T-helper 1 cell treated with Interleukin-12 subunit alpha and Interleukin-12 subunit beta and Interleukin-4 antibody, amounts not matched to agents 30 ng/mL and 1 ng/mL, for 36 hours (primary cell): ENCODE measurements at regions not wholly inside any gene's neighbourhood (a gene's known extent, or its start where the extent isn't known, plus 50 kb on each side); places are given as distances from the start of the nearest gene placed in this dataset.
"Not testable (repeated sequence)": the region's sequence is repeated elsewhere in the genome, so short reads cannot be mapped to it uniquely, and the experiment has no call there.

ENCODE experiments used
- intact Hi-C: fragments of 100-400 bp; cut with micrococcal nuclease; formaldehyde crosslinking; loops from one replicate; pipeline ENCODE4 v1.15.1; 2024

GRCh38 chr6:85975957-85976356 lies 333.3 kb upstream of the SYNCRIP start:
- intact Hi-C loops = no loop called here

- intact Hi-C loops = no loop called here
Measured at GRCh38 chr6:85971238-85971637, 328.6 kb upstream of the SYNCRIP start.

DNA sequence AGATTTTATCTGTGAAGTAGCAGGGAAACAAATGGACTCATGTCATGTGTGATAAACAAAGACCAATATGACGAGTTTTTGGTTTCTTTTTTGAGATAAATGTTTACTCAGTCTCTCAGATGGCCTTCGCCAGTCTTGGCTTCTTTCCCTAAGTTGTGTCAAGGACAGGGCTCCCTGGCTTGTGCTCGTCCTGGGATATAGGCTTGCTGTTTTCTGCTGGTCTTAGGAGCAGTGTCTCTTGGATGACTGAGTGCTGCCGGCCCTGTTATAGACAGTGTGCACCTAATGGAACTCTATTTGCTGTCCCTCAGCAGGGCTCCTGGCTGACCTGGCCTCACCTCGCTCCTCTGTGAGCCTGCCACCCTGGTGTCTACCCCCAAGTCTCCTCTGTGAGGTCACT lies 324.1 kb upstream of the SYNCRIP start:
- intact Hi-C loops = no loop called here

- intact Hi-C loops = no loop called here
Measured at GRCh38 chr6:85961746-85962145, 319.1 kb upstream of the SYNCRIP start.

DNA sequence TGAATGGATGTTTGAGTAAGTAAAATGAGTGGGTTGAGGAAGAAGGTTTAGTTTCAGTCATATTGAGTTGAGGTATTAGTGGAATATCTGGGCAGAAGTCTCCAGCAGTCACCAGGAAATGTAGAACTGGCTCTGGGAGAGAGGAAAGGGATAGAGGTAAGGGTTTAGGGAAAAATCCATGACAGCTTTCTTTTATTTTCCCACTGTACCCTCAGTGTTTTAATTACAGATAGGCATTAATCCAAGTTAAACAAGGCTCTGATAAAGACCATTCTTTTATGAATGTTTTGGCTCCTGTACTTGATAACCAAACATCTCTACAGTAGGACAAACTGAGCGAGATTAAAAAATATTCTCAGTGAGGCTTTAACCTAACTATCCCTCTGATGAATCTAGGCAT lies 318.4 kb upstream of the SYNCRIP start:
- intact Hi-C loops = no loop called here

GRCh38 chr6:85948481-85948880 lies 305.8 kb upstream of the SYNCRIP start:
- intact Hi-C loops = no loop called here

DNA sequence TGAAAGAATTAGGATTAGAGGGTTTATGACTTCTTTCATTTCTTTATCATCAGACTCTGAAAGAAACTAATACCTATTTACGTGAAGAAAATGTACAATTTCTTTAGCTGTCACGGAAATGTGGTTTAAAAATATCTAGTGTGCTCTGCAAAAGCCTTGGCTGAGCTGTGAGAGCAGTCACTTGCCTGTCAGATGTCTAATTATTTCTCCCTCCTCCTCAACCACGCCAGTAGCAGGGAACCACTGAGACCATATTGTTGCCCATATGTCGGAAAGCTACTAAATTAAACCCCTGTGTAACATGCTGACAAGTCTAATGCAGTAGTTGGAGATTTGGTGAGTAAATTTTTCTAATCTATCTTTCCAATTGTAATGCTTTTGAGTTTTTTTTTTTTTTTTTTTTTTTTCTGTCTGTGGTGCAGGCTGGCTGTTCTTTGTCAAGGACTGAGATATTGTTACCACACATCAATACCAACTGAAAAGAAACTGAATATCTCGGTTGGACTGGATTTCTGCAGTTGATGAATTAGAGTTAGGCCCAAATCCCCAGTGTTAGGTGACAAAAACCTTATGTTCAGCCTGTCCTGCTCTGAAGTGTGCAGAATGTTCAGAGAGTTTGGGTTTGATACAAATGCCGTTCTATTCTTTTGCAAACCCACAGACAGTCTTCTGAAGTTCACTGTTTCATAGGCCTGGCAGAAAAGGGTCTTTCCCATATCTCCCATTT lies 302.9 kb upstream of the SYNCRIP start:
- intact Hi-C loops = no loop called here

- intact Hi-C loops = no loop called here
Measured at GRCh38 chr6:85944776-85945175, 302.1 kb upstream of the SYNCRIP start.

GRCh38 chr6:85942844-85943243 lies 300.2 kb upstream of the SYNCRIP start:
- intact Hi-C loops = no loop called here

DNA sequence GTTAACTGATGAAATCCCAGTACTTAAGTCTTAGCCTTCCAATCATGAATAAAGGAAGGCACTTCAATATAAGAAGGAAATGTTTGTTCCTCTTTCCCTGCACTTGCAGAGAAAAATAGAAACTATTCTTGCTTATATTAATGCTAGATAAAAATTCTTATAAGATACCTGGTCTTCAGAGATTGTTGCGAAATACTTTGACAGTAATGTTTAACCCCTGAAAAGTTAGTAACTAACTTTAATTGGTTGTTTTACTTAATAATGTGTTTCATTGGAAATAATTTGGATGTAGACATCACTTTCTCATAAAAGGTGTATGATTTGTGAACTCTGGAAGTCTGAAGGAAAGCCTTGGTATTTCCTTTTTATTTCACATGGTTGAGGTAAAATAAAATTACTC lies 294.2 kb upstream of the SYNCRIP start:
- intact Hi-C loops = no loop called here

- intact Hi-C loops = loop anchor here (5.0 kb wide), 2 partner anchors 269 to 1014 kb away; partner anchors contain the start of gene HTR1E
Measured at GRCh38 chr6:85923013-85923430, 280.3 kb upstream of the SYNCRIP start.

DNA sequence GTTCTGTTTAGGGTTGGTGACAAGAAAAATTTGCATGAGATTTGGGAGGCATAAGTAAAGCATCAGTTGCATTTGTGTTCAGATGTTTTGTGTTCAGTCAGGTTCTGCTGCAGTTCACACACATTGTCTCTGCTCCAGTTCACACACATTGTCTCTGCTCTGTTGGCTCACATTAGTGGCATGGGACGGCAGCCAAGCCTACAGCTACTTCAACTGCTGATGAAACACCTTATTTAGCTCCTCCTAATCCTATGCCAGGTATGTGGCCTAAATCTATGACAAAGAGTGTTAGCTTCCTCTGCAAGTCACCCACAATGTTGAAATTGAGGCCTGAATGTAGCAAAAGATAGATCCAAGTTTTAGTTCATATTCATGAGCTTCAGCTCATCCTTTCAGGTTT lies 278.1 kb upstream of the SYNCRIP start:
- intact Hi-C loops = loop anchor here (5.0 kb wide), 2 partner anchors 272 to 1017 kb away; partner anchors contain the start of gene HTR1E

DNA sequence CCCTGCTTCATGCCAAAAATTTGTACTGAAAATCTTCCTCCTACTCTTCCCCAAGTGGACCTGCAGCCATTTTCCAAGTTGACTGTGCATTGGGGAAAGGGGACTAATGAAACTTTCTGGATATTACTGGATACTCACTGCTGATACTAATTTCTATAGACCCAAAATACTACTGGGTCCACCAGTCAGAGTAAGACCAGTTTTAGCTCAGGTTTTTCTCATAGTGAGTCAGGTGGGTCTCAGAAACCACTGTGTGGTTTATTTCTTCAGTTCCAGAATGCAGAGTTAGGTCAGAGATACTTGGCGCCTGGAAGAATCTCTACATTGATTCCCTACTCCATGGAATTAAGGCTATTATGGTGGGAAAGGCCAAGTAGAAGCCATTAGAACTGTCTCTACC lies 274.8 kb upstream of the SYNCRIP start:
- intact Hi-C loops = no loop called here

GRCh38 chr6:85913001-85913400 lies 270.3 kb upstream of the SYNCRIP start:
- intact Hi-C loops = no loop called here

DNA sequence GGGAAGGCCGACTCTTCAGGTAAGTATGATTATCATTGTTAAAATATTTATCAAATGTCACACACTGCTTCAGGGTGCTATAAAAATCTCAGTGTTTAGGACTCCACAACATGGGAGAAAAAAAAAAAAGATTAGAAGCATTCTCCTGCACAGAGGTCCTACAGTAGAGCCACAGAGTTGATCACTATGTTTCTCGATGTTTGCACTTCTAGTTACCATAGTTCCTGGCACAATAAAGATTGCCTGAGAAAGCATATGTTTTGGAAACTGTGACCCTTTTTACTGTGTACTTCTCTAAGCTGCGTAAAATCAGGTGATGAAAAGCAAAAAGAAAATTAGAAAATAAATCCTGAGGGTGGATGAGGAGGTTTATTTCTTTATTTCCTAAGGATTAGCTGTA lies 269.9 kb upstream of the SYNCRIP start:
- intact Hi-C loops = no loop called here

- intact Hi-C loops = no loop called here
Measured at GRCh38 chr6:85911067-85911466, 268.4 kb upstream of the SYNCRIP start.

- intact Hi-C loops = not testable (repeated sequence)
Measured at GRCh38 chr6:85908120-85908519, 265.4 kb upstream of the SYNCRIP start.

DNA sequence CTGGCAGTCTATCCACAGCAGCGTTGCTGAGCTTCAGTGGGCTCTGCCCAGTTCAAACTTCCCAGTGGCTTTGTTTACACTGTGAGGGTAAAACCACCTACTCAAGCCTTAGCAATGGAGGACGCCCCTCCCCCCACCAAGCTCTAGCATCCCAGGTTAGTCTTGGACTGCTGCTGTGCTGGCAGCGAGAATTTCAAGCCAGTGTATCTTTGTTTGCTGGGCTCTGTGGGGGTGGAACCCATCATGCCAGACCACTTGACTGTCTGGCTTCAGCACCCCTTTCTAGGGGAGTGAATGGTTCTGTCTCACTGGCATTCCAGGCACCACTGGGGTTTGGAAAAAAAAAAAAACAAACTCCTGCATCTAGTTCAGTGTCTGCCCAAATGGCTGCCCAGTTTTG lies 249.7 kb upstream of the SYNCRIP start:
- intact Hi-C loops = no loop called here

- intact Hi-C loops = no loop called here
Measured at GRCh38 chr6:85887461-85887860, 244.8 kb upstream of the SYNCRIP start.

DNA sequence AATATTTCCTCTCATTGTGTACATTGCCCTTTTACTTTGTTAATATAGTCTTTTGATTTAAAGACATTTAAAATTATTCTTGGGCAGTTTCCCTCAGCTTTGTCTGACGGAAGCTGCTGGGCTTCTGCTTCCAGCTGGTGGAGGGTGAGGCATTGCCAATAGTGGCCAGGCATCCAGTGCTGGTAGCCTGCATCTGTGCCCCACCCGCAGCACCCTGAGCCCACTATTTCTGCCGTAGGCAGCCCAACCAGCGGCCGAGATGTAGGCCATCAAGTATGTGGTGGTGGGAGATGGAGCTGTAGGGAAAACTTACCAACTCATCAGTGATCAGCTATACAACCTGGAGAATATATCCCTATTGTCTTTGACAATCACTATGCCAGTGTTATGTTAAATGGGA lies 226.0 kb upstream of the SYNCRIP start:
- intact Hi-C loops = no loop called here

DNA sequence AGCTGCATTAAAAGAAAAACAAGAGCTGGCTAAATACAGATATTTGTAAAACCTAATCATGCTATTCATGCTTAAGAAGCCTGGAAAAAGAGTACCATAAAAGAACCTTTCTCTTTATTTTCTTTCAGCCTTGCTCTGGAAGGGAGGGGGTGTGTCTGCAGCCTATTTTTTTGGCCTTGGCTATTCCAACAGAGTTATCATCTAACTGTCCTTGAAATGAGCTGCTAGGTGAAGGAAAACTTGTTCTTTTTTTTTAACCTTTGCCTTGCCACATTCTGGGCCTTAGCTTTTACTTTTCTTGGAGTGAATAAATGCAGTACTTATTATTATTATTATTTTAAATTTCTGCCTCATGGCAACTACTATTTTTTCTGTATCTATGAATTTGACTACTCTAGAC lies 224.9 kb upstream of the SYNCRIP start:
- intact Hi-C loops = no loop called here

GRCh38 chr6:85866758-85867401 lies 224.2 kb upstream of the SYNCRIP start:
- intact Hi-C loops = no loop called here

GRCh38 chr6:85866370-85866730 lies 223.7 kb upstream of the SYNCRIP start:
- intact Hi-C loops = no loop called here
